ENCODE measurements at regions not wholly inside any gene's neighbourhood (a gene's known extent, or its start where the extent isn't known, plus 50 kb on each side); places are given as distances from the start of the nearest gene placed in this dataset.

DNA sequence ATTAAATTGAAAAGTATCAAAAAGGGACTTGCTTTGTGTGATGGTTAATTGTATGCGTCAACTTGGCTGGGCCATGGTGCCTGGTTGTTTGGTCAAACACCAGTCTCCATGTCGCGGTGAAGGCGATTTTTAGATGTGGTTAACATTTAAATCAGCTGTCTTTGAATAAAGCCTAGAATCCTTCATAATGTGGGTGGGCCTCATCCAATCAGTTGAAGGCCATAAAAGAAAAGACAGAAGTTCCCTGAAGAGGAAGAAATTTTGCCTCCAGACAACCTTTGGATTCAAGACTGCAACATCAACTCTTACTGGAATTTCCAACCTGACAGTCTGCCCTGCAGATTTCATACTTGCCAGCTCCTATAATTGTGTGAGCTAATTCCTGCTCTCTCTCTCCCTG lies 160.5 kb downstream of the SH3BP4 start:
- H3K79me1 ChIP-seq (ENCODE audit: low read length), result no peaks in the 10 kb centered on the region
- no peak overlapping the region for H3K4me3 ChIP-seq (ENCODE audit: low read depth, low read length)
- no peak overlapping the region for H2BK5ac ChIP-seq (ENCODE audit: low read depth, low read length, poor library complexity)
- no peak overlapping the region for H2BK12ac ChIP-seq (ENCODE audit: low read length)
- no CpG with 5 or more reads among the region's 4 CpGs for WGBS (ENCODE audit: extremely low coverage, insufficient coverage, insufficient read length)
- no peaks in the 10 kb centered on the region for H3K4me1 ChIP-seq (ENCODE audit: control insufficient read depth in 1 of 2, insufficient read depth in 2 of 2, low read length in 2 of 2)
- no peak overlapping the region for H3K27ac ChIP-seq (ENCODE audit: low read depth, low read length)
- no peaks in the 10 kb centered on the region for H3K79me2 ChIP-seq (ENCODE audit: control insufficient read depth, insufficient read depth, low read length, poor library complexity)
- no peak overlapping the region for H4K91ac ChIP-seq (ENCODE audit: low read depth, low read length)
- H2AFZ ChIP-seq (ENCODE audit: insufficient read depth, low read length, poor library complexity), result no peak overlapping the region
- DNase-seq, result no peak
- H3K18ac ChIP-seq (ENCODE audit: low read length), result no peak overlapping the region
- H3K9me3 ChIP-seq (ENCODE audit: insufficient read depth, low read depth, low read length), result no peaks in the 10 kb centered on the region
- no peak overlapping the region for H2AK5ac ChIP-seq (ENCODE audit: low read length)
- no peak overlapping the region for H3K14ac ChIP-seq (ENCODE audit: low read length)
- no peak overlapping the region for H3K4ac ChIP-seq (ENCODE audit: low read depth, low read length)
- no peak overlapping the region for H2BK120ac ChIP-seq (ENCODE audit: insufficient read depth, low read length, poor library complexity)
- no peak overlapping the region for H3K9ac ChIP-seq (ENCODE audit: low read length)
- no peak overlapping the region for H4K12ac ChIP-seq (ENCODE audit: low read depth, low read length)
- H3K23ac ChIP-seq (ENCODE audit: low read length), result no peak overlapping the region
- no peaks in the 10 kb centered on the region for H3K27me3 ChIP-seq (ENCODE audit: insufficient read depth, low read length)
- H3K36me3 ChIP-seq (ENCODE audit: control insufficient read depth in 1 of 2, insufficient read depth in 2 of 2, low read length in 2 of 2), result no peaks in the 10 kb centered on the region
- no peak overlapping the region for H3K4me2 ChIP-seq (ENCODE audit: low read length)
- no peak overlapping the region for H4K8ac ChIP-seq (ENCODE audit: low read depth, low read length)

- no peak overlapping the region for H2BK120ac ChIP-seq (ENCODE audit: insufficient read depth, low read length, poor library complexity)
- H3K9me3 ChIP-seq (ENCODE audit: insufficient read depth, low read depth, low read length), result no peaks in the 10 kb centered on the region
- H4K8ac ChIP-seq (ENCODE audit: low read depth, low read length), result no peak overlapping the region
- H4K91ac ChIP-seq (ENCODE audit: low read depth, low read length), result no peak overlapping the region
- no peak overlapping the region for H2AK5ac ChIP-seq (ENCODE audit: low read length)
- no peak overlapping the region for H3K27ac ChIP-seq (ENCODE audit: low read depth, low read length)
- no peaks in the 10 kb centered on the region for H3K36me3 ChIP-seq (ENCODE audit: control insufficient read depth in 1 of 2, insufficient read depth in 2 of 2, low read length in 2 of 2)
- no peak overlapping the region for H3K4me2 ChIP-seq (ENCODE audit: low read length)
- no peak overlapping the region for H3K14ac ChIP-seq (ENCODE audit: low read length)
- no peak overlapping the region for H2BK5ac ChIP-seq (ENCODE audit: low read depth, low read length, poor library complexity)
- WGBS (ENCODE audit: extremely low coverage, insufficient coverage, insufficient read length), result no CpG with 5 or more reads among the region's 10 CpGs
- H3K4ac ChIP-seq (ENCODE audit: low read depth, low read length), result no peak overlapping the region
- H3K79me1 ChIP-seq (ENCODE audit: low read length), result no peaks in the 10 kb centered on the region
- no peak overlapping the region for H3K18ac ChIP-seq (ENCODE audit: low read length)
- no peak overlapping the region for H3K23ac ChIP-seq (ENCODE audit: low read length)
- H3K79me2 ChIP-seq (ENCODE audit: control insufficient read depth, insufficient read depth, low read length, poor library complexity), result no peaks in the 10 kb centered on the region
- H4K12ac ChIP-seq (ENCODE audit: low read depth, low read length), result no peak overlapping the region
- no peak overlapping the region for H3K4me3 ChIP-seq (ENCODE audit: low read depth, low read length)
- no peak overlapping the region for H3K9ac ChIP-seq (ENCODE audit: low read length)
- no peak overlapping the region for H2BK12ac ChIP-seq (ENCODE audit: low read length)
- H2AFZ ChIP-seq (ENCODE audit: insufficient read depth, low read length, poor library complexity), result no peak overlapping the region
- no peaks in the 10 kb centered on the region for H3K27me3 ChIP-seq (ENCODE audit: insufficient read depth, low read length)
- DNase-seq, result peak in 1 of 2 donors; percentile 9
- H3K4me1 ChIP-seq (ENCODE audit: control insufficient read depth in 1 of 2, insufficient read depth in 2 of 2, low read length in 2 of 2), result no peaks in the 10 kb centered on the region
Observed at GRCh38 chr2:235113854-235114253, 162.0 kb downstream of the SH3BP4 start.

GRCh38 chr2:235114286-235114685 lies 162.5 kb downstream of the SH3BP4 start:
- Histone ChIP-seq H3K18ac (ENCODE audit: low read length) (no peak overlapping the region), H3K79me1 (ENCODE audit: low read length) (no peaks in the 10 kb centered on the region), H3K79me2 (ENCODE audit: control insufficient read depth, insufficient read depth, low read length, poor library complexity) (no peaks in the 10 kb centered on the region), H3K23ac (ENCODE audit: low read length) (no peak overlapping the region), H3K27ac (ENCODE audit: low read depth, low read length) (no peak overlapping the region), H3K27me3 (ENCODE audit: insufficient read depth, low read length) (no peaks in the 10 kb centered on the region), H3K4me2 (ENCODE audit: low read length) (no peak overlapping the region), H2BK120ac (ENCODE audit: insufficient read depth, low read length, poor library complexity) (no peak overlapping the region), H2AFZ (ENCODE audit: insufficient read depth, low read length, poor library complexity) (no peak overlapping the region), H4K91ac (ENCODE audit: low read depth, low read length) (no peak overlapping the region), H2AK5ac (ENCODE audit: low read length) (no peak overlapping the region), H3K36me3 (ENCODE audit: control insufficient read depth in 1 of 2, insufficient read depth in 2 of 2, low read length in 2 of 2) (no peaks in the 10 kb centered on the region), H4K8ac (ENCODE audit: low read depth, low read length) (no peak overlapping the region), H4K12ac (ENCODE audit: low read depth, low read length) (no peak overlapping the region), H3K9ac (ENCODE audit: low read length) (no peak overlapping the region), H3K4ac (ENCODE audit: low read depth, low read length) (no peak overlapping the region), H3K4me3 (ENCODE audit: low read depth, low read length) (no peak overlapping the region), H3K4me1 (ENCODE audit: control insufficient read depth in 1 of 2, insufficient read depth in 2 of 2, low read length in 2 of 2) (no peaks in the 10 kb centered on the region), H2BK5ac (ENCODE audit: low read depth, low read length, poor library complexity) (no peak overlapping the region), H2BK12ac (ENCODE audit: low read length) (no peak overlapping the region), H3K14ac (ENCODE audit: low read length) (no peak overlapping the region), H3K9me3 (ENCODE audit: insufficient read depth, low read depth, low read length) (no peaks in the 10 kb centered on the region)
- DNase-seq, result no peak
- WGBS (ENCODE audit: extremely low coverage, insufficient coverage, insufficient read length), result no CpG with 5 or more reads among the region's 10 CpGs

DNA sequence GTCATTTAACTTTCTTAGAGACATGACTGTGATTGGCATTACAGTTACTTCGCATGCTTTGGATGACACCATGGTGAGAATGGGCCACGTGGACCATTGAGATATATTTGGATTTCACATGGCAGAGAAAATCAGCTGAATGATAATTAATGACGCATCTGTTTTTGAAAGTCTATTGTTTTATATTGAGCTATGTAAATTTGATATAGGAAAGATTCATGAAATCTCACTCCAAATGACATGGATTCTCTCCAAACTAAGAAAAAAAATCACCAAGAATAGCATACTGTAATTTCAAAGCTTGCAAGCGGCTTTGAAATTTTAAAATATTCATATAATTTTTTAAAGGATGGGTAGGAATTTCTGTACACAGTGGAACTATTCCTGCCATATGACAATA lies 163.7 kb downstream of the SH3BP4 start:
- Histone ChIP-seq H2BK120ac (ENCODE audit: insufficient read depth, low read length, poor library complexity) (no peak overlapping the region), H3K4ac (ENCODE audit: low read depth, low read length) (no peak overlapping the region), H3K36me3 (ENCODE audit: control insufficient read depth in 1 of 2, insufficient read depth in 2 of 2, low read length in 2 of 2) (no peaks in the 10 kb centered on the region), H3K4me3 (ENCODE audit: low read depth, low read length) (no peak overlapping the region), H3K4me2 (ENCODE audit: low read length) (no peak overlapping the region), H3K4me1 (ENCODE audit: control insufficient read depth in 1 of 2, insufficient read depth in 2 of 2, low read length in 2 of 2) (no peaks in the 10 kb centered on the region), H3K23ac (ENCODE audit: low read length) (no peak overlapping the region), H2BK5ac (ENCODE audit: low read depth, low read length, poor library complexity) (no peak overlapping the region), H3K27ac (ENCODE audit: low read depth, low read length) (no peak overlapping the region), H3K18ac (ENCODE audit: low read length) (no peak overlapping the region), H3K79me2 (ENCODE audit: control insufficient read depth, insufficient read depth, low read length, poor library complexity) (no peaks in the 10 kb centered on the region), H4K8ac (ENCODE audit: low read depth, low read length) (no peak overlapping the region), H2BK12ac (ENCODE audit: low read length) (no peak overlapping the region), H3K9me3 (ENCODE audit: insufficient read depth, low read depth, low read length) (no peaks in the 10 kb centered on the region), H4K12ac (ENCODE audit: low read depth, low read length) (no peak overlapping the region), H3K9ac (ENCODE audit: low read length) (no peak overlapping the region), H4K91ac (ENCODE audit: low read depth, low read length) (no peak overlapping the region), H2AK5ac (ENCODE audit: low read length) (no peak overlapping the region), H3K27me3 (ENCODE audit: insufficient read depth, low read length) (no peaks in the 10 kb centered on the region), H3K79me1 (ENCODE audit: low read length) (no peaks in the 10 kb centered on the region), H2AFZ (ENCODE audit: insufficient read depth, low read length, poor library complexity) (no peak overlapping the region), H3K14ac (ENCODE audit: low read length) (no peak overlapping the region)
- DNase-seq, result no peak
- WGBS (ENCODE audit: extremely low coverage, insufficient coverage, insufficient read length), result no CpG with 5 or more reads among the region's 4 CpGs

Data from trophoblast cell (in vitro differentiated cells and primary cell).